H1 (cell line): ENCODE measurements at regions not wholly inside any gene's neighbourhood (a gene's known extent, or its start where the extent isn't known, plus 50 kb on each side); places are given as distances from the start of the nearest gene placed in this dataset.

Source experiments
- CTCF ChIA-PET: fragments of 300-600 bp; sonication (Branson Sonifier 250); formaldehyde crosslinking; loops from one replicate; lab custom pipeline; 2021; ENCODE audit not compliant: partially characterized antibody; lab: Charles Lee
- POLR2A ChIA-PET: fragments of 300-600 bp; sonication (Branson Sonifier 250); formaldehyde crosslinking; loops from one replicate; lab custom pipeline; 2021; ENCODE audit warnings: inconsistent platforms; ENCODE audit not compliant: partially characterized antibody; lab: Charles Lee
- DNase-seq, 2 experiments: peaks; one replicate each; pipeline versions ENCODE4 v3.0.0 to v3.0.0-alpha.2; 2010 to 2022; ENCODE audit warnings: low spot score in 2 of 2, low read depth in 1 of 2, mixed read lengths in 1 of 2
- FAIRE-seq: peaks from 2 replicates; lab custom pipeline; 2011; peaks lifted over from hg19 to GRCh38; lab: Jason Lieb, UNC
- H2AFZ ChIP-seq: 2 replicates; pipeline ENCODE4 v1.8.1; 2012; ENCODE audit warnings: low read length, inconsistent platforms
- H2AK5ac ChIP-seq: 2 replicates; pipeline ENCODE4 v1.6.1; 2013; ENCODE audit warnings: low read depth, low read length
- H2BK120ac ChIP-seq: replicated peaks from 2 replicates; pipeline ENCODE3; 2013; ENCODE audit warnings: low read depth, low read length, inconsistent platforms
- H2BK12ac ChIP-seq: 2 replicates; pipeline ENCODE4 v1.6.1; 2013; ENCODE audit warnings: low read depth, low read length
- H2BK15ac ChIP-seq: 2 replicates; pipeline ENCODE4 v1.6.1; 2013; ENCODE audit warnings: low read length
- H2BK20ac ChIP-seq: 2 replicates; pipeline ENCODE4 v1.6.1; 2013; ENCODE audit warnings: low read length
- H2BK5ac ChIP-seq: 2 replicates; pipeline ENCODE4 v1.6.1; 2013; ENCODE audit warnings: low read depth, low read length
- H3K14ac ChIP-seq: 2 replicates; pipeline ENCODE4 v1.6.1; 2013; ENCODE audit warnings: inconsistent platforms; ENCODE audit not compliant: insufficient read length
- H3K18ac ChIP-seq: 2 replicates; pipeline ENCODE4 v1.6.1; 2013; ENCODE audit warnings: low read length; ENCODE audit errors: extremely low read depth
- H3K23ac ChIP-seq: 2 replicates; pipeline ENCODE4 v1.6.1; 2013; ENCODE audit warnings: inconsistent platforms; ENCODE audit not compliant: insufficient read length
- H3K23me2 ChIP-seq: 2 replicates; pipeline ENCODE4 v1.6.1; 2013; ENCODE audit warnings: low read depth, low read length
- H3K27ac ChIP-seq: 2 replicates; pipeline ENCODE4 v1.6.1; 2011; ENCODE audit warnings: low read depth, low read length, inconsistent platforms
- H3K27me3 ChIP-seq, 4 experiments: replicated peaks in 1 of 4; 1 replicate in 1 of 4; 2 replicates in 3 of 4; pipeline versions ENCODE4 v1.6.1 to v1.8.1; 2011 to 2013; ENCODE audit warnings: low read length in 3 of 4, mild to moderate bottlenecking in 3 of 4, inconsistent platforms in 2 of 4, mixed read lengths in 2 of 4, moderate library complexity in 1 of 4; ENCODE audit not compliant: control insufficient read depth in 3 of 4, insufficient read depth in 3 of 4; ENCODE audit errors: extremely low read depth in 1 of 4
- H3K36me3 ChIP-seq, 4 experiments: 2 replicates each; pipeline versions ENCODE4 v1.6.1 to v1.8.1; 2011 to 2013; ENCODE audit warnings: mild to moderate bottlenecking in 4 of 4, low read length in 3 of 4, moderate library complexity in 2 of 4, control low read depth in 1 of 4, inconsistent platforms in 1 of 4; ENCODE audit not compliant: insufficient read depth in 4 of 4, control insufficient read depth in 2 of 4
- H3K4ac ChIP-seq: replicated peaks from 2 replicates; pipeline ENCODE3; 2013; ENCODE audit warnings: low read length, low read depth, mixed read lengths, inconsistent platforms; ENCODE audit not compliant: insufficient read length
- H3K4me1 ChIP-seq, 4 experiments: replicated peaks in 1 of 4; 1 replicate in 1 of 4; 2 replicates in 3 of 4; pipeline versions ENCODE4 v1.6.1 to v1.8.1; 2011 to 2013; ENCODE audit warnings: low read length in 3 of 4, inconsistent platforms in 2 of 4, mixed read lengths in 1 of 4; ENCODE audit not compliant: insufficient read depth in 4 of 4, control insufficient read depth in 3 of 4
- H3K4me2 ChIP-seq, 2 experiments: 2 replicates each; pipeline versions ENCODE4 v1.6.1 to v1.8.1; 2011 to 2013; ENCODE audit warnings: low read depth in 2 of 2, low read length in 2 of 2, control low read depth in 1 of 2, inconsistent platforms in 1 of 2, mild to moderate bottlenecking in 1 of 2; ENCODE audit not compliant: insufficient read depth in 1 of 2
- H3K4me3 ChIP-seq, 4 experiments: fragments of 200-600, 300-600 bp in 1 of 4; sonication (generic), shearing (Covaris generic), sonication (Bioruptor Twin) in 1 of 4; 2 replicates each; pipeline versions ENCODE4 v1.5.1 to v1.8.1; 2011 to 2016; ENCODE audit warnings: low read length in 4 of 4, low read depth in 3 of 4, control low read depth in 2 of 4, inconsistent platforms in 2 of 4, mild to moderate bottlenecking in 2 of 4, mixed read lengths in 1 of 4, moderate library complexity in 1 of 4; ENCODE audit not compliant: insufficient read depth in 2 of 4; ENCODE audit errors: extremely low read depth in 1 of 4
- H3K56ac ChIP-seq: replicated peaks from 2 replicates; pipeline ENCODE3; 2013; ENCODE audit warnings: low read depth, mild to moderate bottlenecking, mixed read lengths, low read length, inconsistent platforms; ENCODE audit not compliant: insufficient read length
- H3K79me1 ChIP-seq: 2 replicates; pipeline ENCODE4 v1.6.1; 2013; ENCODE audit warnings: low read depth, low read length, control low read depth
- H3K79me2 ChIP-seq, 2 experiments: 2 replicates each; pipeline versions ENCODE4 v1.6.1 to v1.8.1; 2012 to 2013; ENCODE audit warnings: low read length in 2 of 2, mild to moderate bottlenecking in 2 of 2, inconsistent platforms in 1 of 2; ENCODE audit not compliant: insufficient read depth in 2 of 2, control insufficient read depth in 1 of 2
- H3K9ac ChIP-seq, 4 experiments: replicated peaks in 1 of 4; 1 replicate in 1 of 4; 2 replicates in 3 of 4; pipeline versions ENCODE4 v1.6.1 to v1.8.1; 2011 to 2013; ENCODE audit warnings: low read depth in 3 of 4, low read length in 3 of 4, control low read depth in 2 of 4, mild to moderate bottlenecking in 2 of 4, moderate library complexity in 2 of 4, inconsistent platforms in 1 of 4; ENCODE audit errors: extremely low read depth in 1 of 4
- H3K9me3 ChIP-seq, 2 experiments: 2 replicates each; pipeline versions ENCODE4 v1.6.1 to v1.8.1; 2012 to 2013; ENCODE audit warnings: mild to moderate bottlenecking in 2 of 2, moderate library complexity in 2 of 2, control low read depth in 1 of 2, inconsistent platforms in 1 of 2, low read depth in 1 of 2, low read length in 1 of 2, mixed read lengths in 1 of 2; ENCODE audit not compliant: insufficient read depth in 2 of 2
- H4K20me1 ChIP-seq, 2 experiments: replicated peaks in 1 of 2; 2 replicates each; pipeline versions ENCODE3 to v1.8.1; 2011 to 2013; ENCODE audit warnings: inconsistent platforms in 2 of 2, low read length in 2 of 2, mild to moderate bottlenecking in 1 of 2; ENCODE audit not compliant: insufficient read depth in 2 of 2, control insufficient read depth in 1 of 2
- H4K5ac ChIP-seq: 2 replicates; pipeline ENCODE4 v1.6.1; 2013; ENCODE audit warnings: low read length, low read depth, mixed read lengths, inconsistent platforms; ENCODE audit not compliant: insufficient read length
- H4K8ac ChIP-seq: 2 replicates; pipeline ENCODE4 v1.8.0; 2013; ENCODE audit warnings: mild to moderate bottlenecking, moderate library complexity, low read length, inconsistent platforms; ENCODE audit not compliant: insufficient read depth; ENCODE audit errors: extremely low read depth
- H4K91ac ChIP-seq: replicated peaks from 2 replicates; pipeline ENCODE3; 2013; ENCODE audit warnings: low read length, mixed read lengths, inconsistent platforms; ENCODE audit not compliant: insufficient read length
- ASH2L ChIP-seq: fragments of 200-600, 300-600 bp; sonication (generic); IDR thresholded peaks from one replicate; pipeline ENCODE4 v1.7.1; 2017; ENCODE audit warnings: low read length
- ATF2 ChIP-seq: IDR thresholded peaks from 2 replicates; pipeline ENCODE4 v1.6.1; 2012; ENCODE audit warnings: low read length, inconsistent platforms
- BACH1 ChIP-seq: IDR thresholded peaks from 2 replicates; pipeline ENCODE4 v1.6.1; 2012; ENCODE audit warnings: low read length, improper control_type of control experiment
- CHD2 ChIP-seq: IDR thresholded peaks from 2 replicates; pipeline ENCODE4 v1.6.1; 2012; ENCODE audit warnings: low read length, improper control_type of control experiment
- GTF2F1 ChIP-seq: IDR thresholded peaks from 2 replicates; pipeline ENCODE4 v1.6.1; 2012; ENCODE audit warnings: low read depth, low read length, improper control_type of control experiment, borderline replicate concordance
- KDM1A ChIP-seq: fragments of 200-600, 300-600 bp; sonication (generic); IDR thresholded peaks from 2 replicates; pipeline ENCODE4 v1.7.1; 2016; ENCODE audit warnings: mild to moderate bottlenecking, low read length, borderline replicate concordance
- MAX ChIP-seq: IDR thresholded peaks from 2 replicates; pipeline ENCODE4 v1.6.1; 2012; ENCODE audit warnings: inconsistent platforms
- SIN3A ChIP-seq, 2 experiments: IDR thresholded peaks in 1 of 2; conservative IDR thresholded peaks in 1 of 2; 2 replicates each; pipeline ENCODE4 v1.6.1; 2011 to 2012; ENCODE audit warnings: low read length in 2 of 2, improper control_type of control experiment in 1 of 2, low read depth in 1 of 2, mild to moderate bottlenecking in 1 of 2
- SIX5 ChIP-seq: IDR thresholded peaks from 2 replicates; pipeline ENCODE4 v1.6.1; 2011; ENCODE audit warnings: mild to moderate bottlenecking, low read depth, low read length
- SP2 ChIP-seq: IDR thresholded peaks from 2 replicates; pipeline ENCODE4 v1.6.1; 2012; ENCODE audit warnings: mild to moderate bottlenecking, low read length, inconsistent platforms
- SP4 ChIP-seq: IDR thresholded peaks from 2 replicates; pipeline ENCODE4 v1.6.1; 2012; ENCODE audit warnings: low read length, inconsistent platforms
- TBP ChIP-seq: IDR thresholded peaks from 2 replicates; pipeline ENCODE4 v1.6.1; 2011; ENCODE audit warnings: low read depth, low read length, improper control_type of control experiment
- YY1 ChIP-seq: IDR thresholded peaks from 2 replicates; pipeline ENCODE4 v1.6.1; 2011; ENCODE audit warnings: low read depth, mild to moderate bottlenecking, low read length
- WGBS, 2 experiments: shearing (Covaris generic) in 1 of 2; methylation state at CpG; one replicate each; pipeline versions ENCODE4 v1.1.6 to v1.1.7; 2013 to 2015; ENCODE audit warnings: low lambda C conversion rate in 2 of 2, mixed read lengths in 2 of 2, inconsistent platforms in 1 of 2, low coverage in 1 of 2, missing lambda C conversion rate in 1 of 2; ENCODE audit not compliant: insufficient replicate concordance in 2 of 2, insufficient coverage in 1 of 2, insufficient read length in 1 of 2; ENCODE audit errors: extremely low coverage in 1 of 2, missing lambda C conversion rate in 1 of 2; 5-methylcytosine and 5-hydroxymethylcytosine counted together

- Histone ChIP-seq H3K14ac (no peak overlapping the region), H2BK12ac (no peak overlapping the region), H2AK5ac (no peak overlapping the region), H2BK20ac (no peak overlapping the region), H3K36me3 (no peaks in the 10 kb centered on the region), H4K91ac (no peak overlapping the region), H3K4me2 (no peak overlapping the region), H3K9ac (no peak overlapping the region), H3K23me2 (no peaks in the 10 kb centered on the region), H4K20me1 (no peaks in the 10 kb centered on the region), H3K27me3 (peaks cover 0 to 1% (median 0%) of the 10 kb centered on the region in 4 experiments; a peak in 1 of 7 replicates), H4K5ac (no peak overlapping the region), H2AFZ (no peak overlapping the region), H3K56ac (no peak overlapping the region), H3K79me2 (no peaks in the 10 kb centered on the region), H2BK5ac (no peak overlapping the region), H3K79me1 (no peaks in the 10 kb centered on the region), H3K9me3 (no peaks in the 10 kb centered on the region), H3K27ac (no peak overlapping the region), H3K4ac (no peak overlapping the region), H3K4me3 (no peak overlapping the region), H3K23ac (no peak overlapping the region), H2BK120ac (no peak overlapping the region), H3K4me1 (no peaks in the 10 kb centered on the region), H2BK15ac (no peak overlapping the region), H4K8ac (no peak overlapping the region), H3K18ac (no peak overlapping the region)
- 85% methylated on average over 2 of the region's 2 CpGs; no CpG with 5 or more reads in 1 of the 2 experiments for WGBS, 2 experiments
- DNase-seq (no peak), FAIRE-seq (no peak)
- CTCF ChIA-PET, result interaction anchor here (0.5 to 1.3 kb wide), 2 partner anchors 84 to 885 kb away, joined by 3 read pairs; no protein-coding TSS in a partner anchor
- POLR2A ChIA-PET, result no interaction called here
- TF ChIP-seq SP2, result no peak
- TF ChIP-seq ASH2L, result no peak
- no peak for TF ChIP-seq SIN3A (conservative IDR thresholded peaks at IDR 0.05 in 1 of 2, IDR thresholded peaks at IDR 0.05 in 1 of 2; ENCODE audit: low read depth in 1 of 2, low read length in 2 of 2)
- no peak for TF ChIP-seq KDM1A
- no peak for TF ChIP-seq SIX5
- TF ChIP-seq YY1, result no peak
- TF ChIP-seq MAX, result no peak
- TF ChIP-seq TBP, result no peak
- TF ChIP-seq SP4, result no peak
- TF ChIP-seq CHD2, result no peak
- no peak for TF ChIP-seq ATF2
- no peak for TF ChIP-seq GTF2F1
- TF ChIP-seq BACH1, result no peak
Observed at GRCh38 chr3:34599595-34599994, 801.2 kb downstream of the PDCD6IP start.
